Tibial artery (tissue), 4 donors: ENCODE measurements at regions not wholly inside any gene's neighbourhood (a gene's known extent, or its start where the extent isn't known, plus 50 kb on each side); places are given as distances from the start of the nearest gene placed in this dataset.

Experiments used
- DNase-seq, 2 donors: peaks; one replicate each; pipeline ENCODE4 v3.0.0-alpha.2; 2019
- H3K27ac ChIP-seq, 2 donors: fragments of 200-600 bp; sonication (generic) in 1 of 2; 1 replicate in 1 of 2; 2 replicates in 1 of 2; pipeline ENCODE4 v1.5.1; 2018 to 2019; ENCODE audit warnings: mild to moderate bottlenecking in 1 of 2
- H3K27me3 ChIP-seq, 2 donors: fragments of 200-600 bp; sonication (generic) in 1 of 2; one replicate each; pipeline versions ENCODE4 v1.5.1 to v1.6.0; 2016 to 2019
- H3K36me3 ChIP-seq, 3 donors: fragments of 200-600 bp; sonication (generic) in 2 of 3; one replicate each; pipeline ENCODE4 v1.5.1; 2016 to 2019; ENCODE audit warnings: mild to moderate bottlenecking in 2 of 3
- H3K4me1 ChIP-seq, 4 donors: fragments of 200-600 bp; sonication (generic) in 2 of 4; 1 replicate in 3 of 4; 2 replicates in 1 of 4; pipeline ENCODE4 v1.5.1; 2016 to 2019
- H3K4me3 ChIP-seq, 2 donors: fragments of 200-600 bp; sonication (generic) in 1 of 2; 1 replicate in 1 of 2; 2 replicates in 1 of 2; pipeline ENCODE4 v1.5.1; 2018 to 2019; ENCODE audit warnings: mild to moderate bottlenecking in 2 of 2
- H3K9me3 ChIP-seq, 3 donors: fragments of 200-600 bp; sonication (generic) in 1 of 3; one replicate each; pipeline ENCODE4 v1.5.1; 2016 to 2019
- CTCF ChIP-seq, 2 experiments: fragments of 200-600 bp in 1 of 2; fragments of 450-650 bp in 1 of 2; IDR thresholded peaks; one replicate each; pipeline ENCODE4 v1.5.1; 2017 to 2019; ENCODE audit warnings: antibody characterized with exemption in 2 of 2, mild to moderate bottlenecking in 1 of 2, moderate library complexity in 1 of 2
- intact Hi-C: fragments of 100-400 bp; cut with DNase I; formaldehyde crosslinking; loops from one replicate; pipeline ENCODE4 v1.15.0; 2023; ENCODE audit warnings: low total_unique reads

DNA sequence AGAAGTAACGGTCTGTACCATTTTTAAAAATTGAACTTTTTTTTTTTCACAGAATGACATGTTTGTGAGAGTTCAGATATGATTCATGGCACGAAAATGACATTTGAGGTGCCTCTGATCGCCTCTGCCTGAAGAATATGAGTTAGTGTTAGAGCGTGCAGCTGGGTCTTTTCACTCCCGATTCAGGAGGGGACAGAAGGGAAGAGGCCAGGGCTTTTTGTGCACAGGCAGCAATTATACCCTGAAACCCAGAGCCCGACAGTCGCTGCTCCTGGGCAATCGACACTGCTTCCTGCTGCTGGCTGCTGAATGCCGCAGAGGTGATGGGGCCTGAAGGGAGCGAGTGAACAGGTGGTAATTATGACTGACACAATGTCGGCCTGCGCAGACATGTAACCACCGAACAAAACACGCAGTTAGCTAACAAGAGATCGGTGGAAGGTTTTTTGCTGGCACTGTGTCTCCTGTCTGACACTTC is 652.0 kb upstream of the NOX3 start:
- H3K27ac ChIP-seq: no peak overlapping the region
- H3K4me1 ChIP-seq: peaks cover 0 to 9% (median 0%) of the 10 kb centered on the region in 4 donors
- intact Hi-C loops: no loop called here
- no peaks in the 10 kb centered on the region for H3K36me3 ChIP-seq
- no peaks in the 10 kb centered on the region for H3K27me3 ChIP-seq
- no peak for DNase-seq
- no peaks in the 10 kb centered on the region for H3K9me3 ChIP-seq
- no peak for TF ChIP-seq CTCF (IDR thresholded peaks at IDR 0.05)
- H3K4me3 ChIP-seq: no peak overlapping the region

DNA sequence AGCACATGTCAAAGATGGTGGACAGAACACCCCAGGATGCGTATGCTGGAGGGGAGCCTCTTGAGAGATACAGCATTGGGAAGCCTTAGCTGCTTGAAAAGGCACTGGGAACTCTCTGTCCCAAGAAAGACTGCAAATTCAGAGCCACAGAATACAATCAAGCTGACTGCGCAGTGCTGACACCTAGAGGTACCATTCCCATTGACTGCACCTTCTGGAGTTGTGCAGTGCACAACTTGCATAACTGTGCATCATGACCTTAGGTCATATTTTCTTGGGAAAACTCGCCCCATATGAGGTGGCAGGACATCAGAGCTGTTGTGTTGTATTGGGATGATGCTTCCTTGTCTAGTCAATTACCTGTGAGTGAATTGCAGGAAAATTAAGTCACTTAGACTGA is 646.5 kb upstream of the NOX3 start:
- DNase-seq: no peak
- Histone ChIP-seq H3K27ac (no peak overlapping the region), H3K4me3 (no peak overlapping the region), H3K36me3 (no peaks in the 10 kb centered on the region), H3K9me3 (no peaks in the 10 kb centered on the region), H3K4me1 (no peaks in the 10 kb centered on the region), H3K27me3 (no peaks in the 10 kb centered on the region)
- intact Hi-C loops: no loop called here
- no peak for TF ChIP-seq CTCF (IDR thresholded peaks at IDR 0.05)

GRCh38 chr6:156098839-156099238 is 643.2 kb upstream of the NOX3 start:
- H3K27me3 ChIP-seq: no peaks in the 10 kb centered on the region
- no peak for TF ChIP-seq CTCF (IDR thresholded peaks at IDR 0.05)
- intact Hi-C loops: no loop called here

GRCh38 chr6:156087487-156087886 is 631.8 kb upstream of the NOX3 start:
- no peaks in the 10 kb centered on the region for H3K4me1 ChIP-seq
- intact Hi-C loops: no loop called here
- H3K27ac ChIP-seq: no peak overlapping the region
- H3K4me3 ChIP-seq: no peak overlapping the region
- H3K27me3 ChIP-seq: no peaks in the 10 kb centered on the region
- H3K36me3 ChIP-seq: no peaks in the 10 kb centered on the region
- peaks cover 0 to 24% (median 17%) of the 10 kb centered on the region in 3 donors for H3K9me3 ChIP-seq
- no peak for DNase-seq
- no peak for TF ChIP-seq CTCF (IDR thresholded peaks at IDR 0.05)

More at GRCh38 chr6:156098839-156099238, 643.2 kb upstream of the NOX3 start:
- Histone ChIP-seq H3K9me3 (no peaks in the 10 kb centered on the region), H3K4me1 (no peaks in the 10 kb centered on the region), H3K36me3 (no peaks in the 10 kb centered on the region), H3K4me3 (no peak overlapping the region), H3K27ac (no peak overlapping the region)
- DNase-seq: no peak

GRCh38 chr6:156082012-156082411 is 626.4 kb upstream of the NOX3 start:
- Histone ChIP-seq H3K4me1 (no peaks in the 10 kb centered on the region), H3K9me3 (peaks cover 0 to 11% (median 3%) of the 10 kb centered on the region in 3 donors), H3K4me3 (no peak overlapping the region), H3K27ac (no peak overlapping the region), H3K27me3 (no peaks in the 10 kb centered on the region), H3K36me3 (no peaks in the 10 kb centered on the region)
- intact Hi-C loops: no loop called here
- no peak for DNase-seq
- TF ChIP-seq CTCF (IDR thresholded peaks at IDR 0.05): no peak

DNA sequence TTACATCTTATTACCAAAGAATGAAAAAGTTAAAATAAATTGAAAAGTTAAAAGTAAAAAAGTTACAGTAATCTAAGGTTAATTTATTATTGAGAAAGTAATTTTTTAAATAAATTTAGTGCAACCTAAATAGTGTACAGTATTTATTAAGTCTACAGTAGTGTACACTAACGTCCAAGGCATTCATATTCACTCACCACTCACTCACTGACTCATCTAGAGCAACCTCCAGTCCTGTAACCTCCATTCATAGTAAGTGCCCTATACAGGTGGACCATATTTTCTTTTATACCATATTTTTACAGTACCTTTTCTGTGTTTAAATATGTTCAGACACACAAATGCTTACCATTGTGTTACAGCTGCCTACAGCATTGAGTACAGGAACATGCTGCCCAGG is 624.7 kb upstream of the NOX3 start:
- Histone ChIP-seq H3K27ac (no peak overlapping the region), H3K27me3 (no peaks in the 10 kb centered on the region), H3K9me3 (no peaks in the 10 kb centered on the region), H3K4me3 (no peak overlapping the region), H3K4me1 (no peaks in the 10 kb centered on the region), H3K36me3 (no peaks in the 10 kb centered on the region)
- no peak for DNase-seq
- intact Hi-C loops: no loop called here
- TF ChIP-seq CTCF (IDR thresholded peaks at IDR 0.05): no peak
